GM18511 (cell line): ENCODE measurements at regions not wholly inside any gene's neighbourhood (a gene's known extent, or its start where the extent isn't known, plus 50 kb on each side); places are given as distances from the start of the nearest gene placed in this dataset.

Experiments used
- ATAC-seq: cut with Tn5 transposase; IDR thresholded peaks from one replicate; pipeline ENCODE4 v1.9.1; 2021; ENCODE audit warnings: mild to moderate bottlenecking, moderate library complexity; ENCODE audit not compliant: unreplicated experiment

GRCh38 chr2:126990200-126990599, 91.5 kb downstream of the TEX51 start:
- no peak for ATAC-seq

DNA sequence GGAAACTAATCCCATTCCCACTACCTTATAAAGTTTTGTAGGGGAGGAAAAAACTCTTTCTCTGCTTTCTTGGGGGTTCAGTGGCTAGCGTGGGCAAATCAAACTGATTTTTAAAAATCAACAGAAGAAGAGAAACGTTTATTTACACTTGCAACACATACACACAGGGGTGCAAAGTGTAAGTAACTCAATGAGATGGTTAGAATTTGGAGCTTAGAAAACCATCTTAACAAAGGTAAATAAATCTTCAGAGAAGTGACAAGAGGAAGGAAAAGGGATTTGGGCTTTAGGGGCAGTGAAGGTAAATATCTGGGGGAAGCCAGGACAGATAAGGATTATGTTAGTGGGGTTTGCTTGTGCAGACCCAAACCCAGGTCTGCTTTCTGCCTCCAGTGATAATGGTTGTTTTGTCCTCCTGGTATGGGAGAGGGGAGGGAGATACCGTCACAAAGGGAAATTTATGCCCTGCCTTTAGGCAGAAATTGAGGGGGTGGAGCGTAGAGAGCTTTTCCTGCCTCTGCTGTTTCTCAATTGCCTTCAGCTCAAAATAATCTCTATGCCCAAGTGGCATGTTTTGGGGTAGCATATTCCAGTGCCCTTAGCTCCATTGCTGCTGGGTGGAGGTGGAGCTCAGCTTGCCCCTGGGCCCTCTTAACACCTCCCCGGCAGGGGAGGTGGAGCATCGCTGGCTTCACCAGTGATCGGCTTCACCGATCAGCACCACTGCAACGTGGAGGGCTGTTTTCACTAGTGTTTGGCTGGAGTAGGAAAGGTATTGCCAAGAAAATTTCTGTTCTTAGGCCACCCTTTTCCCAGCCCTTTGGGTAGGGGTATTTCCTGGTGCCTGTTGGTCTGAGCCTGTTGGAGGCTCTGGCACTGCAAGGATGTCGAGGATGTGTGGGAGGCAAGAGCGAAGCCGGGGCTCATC, 92.2 kb downstream of the TEX51 start:
- no peak for ATAC-seq

DNA sequence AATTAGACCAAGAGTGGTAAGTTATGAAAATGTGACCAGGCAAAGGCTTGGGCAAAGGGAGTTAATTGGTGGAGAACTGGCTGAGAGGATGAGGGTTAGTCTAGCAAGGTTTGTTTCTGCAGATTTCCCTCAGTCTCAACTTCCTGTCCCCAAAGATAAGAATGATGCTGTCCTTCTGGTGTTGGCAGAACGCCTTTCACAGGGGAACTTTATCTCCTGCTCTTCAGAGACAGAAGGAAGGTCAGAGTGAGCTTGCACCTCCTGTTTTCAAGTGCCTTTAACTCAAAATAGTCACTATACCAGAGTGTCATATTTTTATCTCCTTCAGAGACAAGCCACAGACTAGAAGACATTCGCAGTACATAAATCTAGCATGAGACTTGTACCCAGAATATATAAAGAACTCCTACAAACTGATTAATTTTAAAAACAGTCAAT, 95.7 kb downstream of the TEX51 start:
- no peak for ATAC-seq

DNA sequence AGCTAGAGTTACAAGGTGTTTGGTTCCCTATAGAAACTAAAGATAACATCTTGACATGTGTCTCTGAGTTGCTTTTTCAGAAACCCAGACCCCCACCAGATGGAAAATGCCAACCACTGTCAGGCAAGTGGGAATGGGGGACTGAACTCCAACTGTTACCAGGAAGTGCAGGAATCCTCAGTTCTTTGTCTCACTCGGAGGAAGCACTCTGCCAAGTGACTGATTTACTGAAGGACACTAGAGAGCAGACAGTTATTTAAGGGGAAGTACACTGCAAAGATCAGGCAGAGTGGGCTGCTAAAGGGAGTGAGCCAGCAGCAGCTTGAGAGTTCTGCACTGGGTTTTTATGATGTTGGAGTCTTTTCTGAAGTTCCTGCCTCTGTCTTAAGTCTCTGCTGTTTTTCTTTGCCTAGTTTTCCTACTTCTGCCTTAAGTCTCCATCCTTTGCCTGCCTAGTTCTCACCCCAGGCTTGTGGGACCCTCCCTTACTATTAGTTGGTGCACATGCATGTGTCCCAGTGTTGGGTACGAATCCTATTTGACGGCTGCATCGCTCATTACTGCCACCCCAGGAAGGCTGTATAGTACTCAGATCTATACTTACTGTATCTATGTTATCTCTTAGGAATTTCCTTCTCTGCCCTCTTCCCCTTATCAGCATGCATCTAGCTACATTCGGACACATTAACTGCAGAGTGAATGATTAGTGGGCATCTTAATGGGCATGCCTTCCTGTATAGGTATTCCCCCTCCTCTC, 97.1 kb downstream of the TEX51 start:
- no peak for ATAC-seq

GRCh38 chr2:126996378-126996699, 97.6 kb downstream of the TEX51 start:
- no peak for ATAC-seq
